Neural progenitor cell (in vitro differentiated cells): ENCODE measurements at regions not wholly inside any gene's neighbourhood (a gene's known extent, or its start where the extent isn't known, plus 50 kb on each side); places are given as distances from the start of the nearest gene placed in this dataset.
A peak's percentile ranks its signal among the peaks of the same experiment; 100 is the strongest.

Experiments used
- DNase-seq: peaks from one replicate; pipeline ENCODE4 v3.0.0-alpha.2; 2016; ENCODE audit warnings: low spot score
- H2AFZ ChIP-seq: fragments of 200-600 bp; sonication (generic); replicated peaks from 2 replicates; pipeline ENCODE4 v1.6.1; 2016; ENCODE audit warnings: antibody characterized with exemption
- H3F3A ChIP-seq: fragments of 200-600 bp; sonication (generic); 2 replicates; pipeline ENCODE4 v1.6.1; 2016; ENCODE audit warnings: antibody characterized with exemption, low read depth
- H3K27ac ChIP-seq: fragments of 200-600 bp; sonication (generic); 2 replicates; pipeline ENCODE4 v1.5.1; 2016; ENCODE audit warnings: mild to moderate bottlenecking
- H3K27me3 ChIP-seq: fragments of 200-600 bp; sonication (generic); 2 replicates; pipeline ENCODE4 v1.6.1; 2016; ENCODE audit warnings: mild to moderate bottlenecking, moderate library complexity
- H3K36me3 ChIP-seq: fragments of 200-600 bp; sonication (generic); 2 replicates; pipeline ENCODE4 v1.5.1; 2016
- H3K4me1 ChIP-seq: fragments of 200-600 bp; sonication (generic); 2 replicates; pipeline ENCODE4 v1.6.1; 2016; ENCODE audit warnings: mixed run types
- H3K4me2 ChIP-seq: fragments of 200-600 bp; sonication (generic); 2 replicates; pipeline ENCODE4 v1.6.1; 2016
- H3K4me3 ChIP-seq: fragments of 200-600 bp; sonication (generic); 2 replicates; pipeline ENCODE4 v1.5.1; 2016
- H3K79me2 ChIP-seq: fragments of 200-600 bp; sonication (generic); 2 replicates; pipeline ENCODE4 v1.6.1; 2016; ENCODE audit warnings: low read depth
- H3K9ac ChIP-seq: fragments of 200-600 bp; sonication (generic); 2 replicates; pipeline ENCODE4 v1.6.1; 2016
- H3K9me3 ChIP-seq: fragments of 200-600 bp; sonication (generic); 2 replicates; pipeline ENCODE4 v1.5.1; 2016; ENCODE audit warnings: low read depth
- H4K20me1 ChIP-seq: fragments of 200-600 bp; sonication (generic); 2 replicates; pipeline ENCODE4 v1.6.1; 2016; ENCODE audit warnings: low read depth
- H3K27ac Mint-ChIP-seq: 3 replicates; pipeline ENCODE4 v1.8.0; 2021; ENCODE audit warnings: mixed read lengths
- H3K27me3 Mint-ChIP-seq: 2 replicates; pipeline ENCODE4 v1.8.0; 2022; ENCODE audit warnings: low read depth, mild to moderate bottlenecking, inconsistent platforms, moderate library complexity, mixed read lengths; ENCODE audit not compliant: insufficient read depth
- H3K36me3 Mint-ChIP-seq: 3 replicates; pipeline ENCODE4 v1.8.0; 2021; ENCODE audit warnings: mixed read lengths
- H3K4me1 Mint-ChIP-seq: 3 replicates; pipeline ENCODE4 v1.8.0; 2021; ENCODE audit warnings: mixed read lengths
- H3K4me3 Mint-ChIP-seq: 3 replicates; pipeline ENCODE4 v1.8.0; 2021; ENCODE audit warnings: mild to moderate bottlenecking, moderate library complexity, mixed read lengths
- H3K9me3 Mint-ChIP-seq: 3 replicates; pipeline ENCODE4 v1.8.0; 2020; ENCODE audit warnings: mixed read lengths
- EZH2 ChIP-seq: fragments of 200-600 bp; sonication (generic); IDR thresholded peaks from 2 replicates; pipeline ENCODE4 v1.6.1; 2017; ENCODE audit warnings: antibody characterized with exemption, mild to moderate bottlenecking, moderate library complexity
- EZH2phosphoT487 ChIP-seq: fragments of 200-600 bp; sonication (generic); IDR thresholded peaks from 2 replicates; pipeline ENCODE4 v1.6.1; 2017; ENCODE audit warnings: antibody characterized with exemption
- TF ChIP-seq, protein P1 (sequence below): fragments of 200-600 bp; sonication (generic); IDR thresholded peaks from 2 replicates; pipeline ENCODE4 v1.5.1; 2017; ENCODE audit warnings: antibody characterized with exemption, mild to moderate bottlenecking

DNA sequence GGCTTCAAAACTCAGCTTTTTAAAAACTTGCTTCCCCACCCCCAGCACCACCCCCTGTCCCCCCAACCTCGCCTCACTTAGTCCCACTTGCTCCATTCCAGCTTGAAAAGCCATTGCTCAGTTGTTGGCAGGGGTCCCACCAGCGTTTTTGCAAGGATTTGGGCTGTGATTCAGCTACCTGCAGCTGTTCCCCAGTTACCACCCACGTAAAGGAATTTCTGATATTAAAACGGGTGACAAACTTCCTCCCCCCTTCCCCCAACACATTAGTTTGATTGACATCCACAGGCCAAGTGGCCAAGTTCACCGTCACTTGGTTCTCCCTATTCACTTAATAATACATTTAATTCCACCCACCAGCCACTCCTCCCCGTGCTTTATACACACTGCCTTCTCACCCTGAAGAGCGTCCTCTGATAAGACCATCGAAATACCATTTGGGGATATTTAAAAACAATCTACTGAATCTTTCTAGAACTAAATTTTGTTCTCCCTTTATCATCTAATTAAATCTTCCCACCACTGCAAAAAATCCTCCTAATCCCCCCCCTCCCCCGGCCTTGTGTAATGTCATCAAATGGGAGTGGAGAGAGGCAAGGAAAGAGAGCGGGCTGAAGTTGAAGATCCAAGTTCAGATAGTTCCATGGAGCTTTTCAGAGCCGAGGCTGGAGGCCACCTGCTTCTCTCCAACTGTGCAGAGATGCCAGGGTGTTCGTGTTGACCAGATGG, 55.1 kb downstream of the SOX9 start:
- no peak for TF ChIP-seq EZH2phosphoT487
- TF ChIP-seq, protein P1, sequence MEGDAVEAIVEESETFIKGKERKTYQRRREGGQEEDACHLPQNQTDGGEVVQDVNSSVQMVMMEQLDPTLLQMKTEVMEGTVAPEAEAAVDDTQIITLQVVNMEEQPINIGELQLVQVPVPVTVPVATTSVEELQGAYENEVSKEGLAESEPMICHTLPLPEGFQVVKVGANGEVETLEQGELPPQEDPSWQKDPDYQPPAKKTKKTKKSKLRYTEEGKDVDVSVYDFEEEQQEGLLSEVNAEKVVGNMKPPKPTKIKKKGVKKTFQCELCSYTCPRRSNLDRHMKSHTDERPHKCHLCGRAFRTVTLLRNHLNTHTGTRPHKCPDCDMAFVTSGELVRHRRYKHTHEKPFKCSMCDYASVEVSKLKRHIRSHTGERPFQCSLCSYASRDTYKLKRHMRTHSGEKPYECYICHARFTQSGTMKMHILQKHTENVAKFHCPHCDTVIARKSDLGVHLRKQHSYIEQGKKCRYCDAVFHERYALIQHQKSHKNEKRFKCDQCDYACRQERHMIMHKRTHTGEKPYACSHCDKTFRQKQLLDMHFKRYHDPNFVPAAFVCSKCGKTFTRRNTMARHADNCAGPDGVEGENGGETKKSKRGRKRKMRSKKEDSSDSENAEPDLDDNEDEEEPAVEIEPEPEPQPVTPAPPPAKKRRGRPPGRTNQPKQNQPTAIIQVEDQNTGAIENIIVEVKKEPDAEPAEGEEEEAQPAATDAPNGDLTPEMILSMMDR: no peak
- TF ChIP-seq EZH2: no peak
- no peak for DNase-seq
- Mint-ChIP-seq H3K9me3 (no peaks in the 10 kb centered on the region), H3K4me1 (peaks cover 40% of the 10 kb centered on the region), H3K4me3 (peak overlapping the region; percentile 3), H3K27me3 (peaks cover 7% of the 10 kb centered on the region), H3K36me3 (no peaks in the 10 kb centered on the region), H3K27ac (no peak overlapping the region)
- no peaks in the 10 kb centered on the region for H3K36me3 ChIP-seq
- H3K27me3 ChIP-seq: no peaks in the 10 kb centered on the region
- peaks cover 33% of the 10 kb centered on the region for H3K4me1 ChIP-seq
- no peak overlapping the region for H3K4me2 ChIP-seq
- peaks cover 7% of the 10 kb centered on the region for H3F3A ChIP-seq
- no peaks in the 10 kb centered on the region for H3K79me2 ChIP-seq
- no peaks in the 10 kb centered on the region for H4K20me1 ChIP-seq
- H3K9me3 ChIP-seq: no peaks in the 10 kb centered on the region
- H3K9ac ChIP-seq: no peak overlapping the region
- H3K4me3 ChIP-seq: no peak overlapping the region
- no peak overlapping the region for H3K27ac ChIP-seq
- no peak overlapping the region for H2AFZ ChIP-seq

DNA sequence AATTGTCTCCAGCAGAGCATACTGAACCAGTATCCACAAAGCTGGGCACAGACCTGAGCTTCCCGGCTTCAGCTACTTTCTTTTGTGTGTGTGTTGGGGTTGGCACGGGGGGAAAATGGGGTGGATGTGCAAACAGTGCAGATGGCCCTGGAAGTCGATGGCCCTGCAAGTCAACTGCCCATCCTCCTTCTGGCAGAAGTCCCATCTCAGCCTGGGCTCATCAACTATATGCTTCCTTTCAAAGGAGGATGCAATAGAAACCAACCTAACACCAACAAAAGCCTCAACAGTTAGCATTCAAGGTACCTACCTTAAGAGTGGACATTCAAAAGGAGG, 55.7 kb downstream of the SOX9 start:
- no peak overlapping the region for H3K4me2 ChIP-seq
- TF ChIP-seq EZH2phosphoT487 (no peak), EZH2 (no peak)
- TF ChIP-seq, protein P1: no peak
- peaks cover 7% of the 10 kb centered on the region for H3F3A ChIP-seq
- no peak overlapping the region for H3K4me3 ChIP-seq
- H3K27ac ChIP-seq: no peak overlapping the region
- no peak overlapping the region for H3K9ac ChIP-seq
- no peak overlapping the region for H3K27ac Mint-ChIP-seq
- peaks cover 37% of the 10 kb centered on the region for H3K4me1 Mint-ChIP-seq
- no peaks in the 10 kb centered on the region for H3K36me3 Mint-ChIP-seq
- no peaks in the 10 kb centered on the region for H3K9me3 ChIP-seq
- H3K9me3 Mint-ChIP-seq: no peaks in the 10 kb centered on the region
- no peaks in the 10 kb centered on the region for H4K20me1 ChIP-seq
- H3K27me3 ChIP-seq: no peaks in the 10 kb centered on the region
- peak overlapping the region; percentile 3 for H3K4me3 Mint-ChIP-seq
- H3K36me3 ChIP-seq: no peaks in the 10 kb centered on the region
- H3K79me2 ChIP-seq: no peaks in the 10 kb centered on the region
- H2AFZ ChIP-seq: no peak overlapping the region
- H3K4me1 ChIP-seq: peaks cover 33% of the 10 kb centered on the region
- no peak for DNase-seq
- H3K27me3 Mint-ChIP-seq: peaks cover 5% of the 10 kb centered on the region

DNA sequence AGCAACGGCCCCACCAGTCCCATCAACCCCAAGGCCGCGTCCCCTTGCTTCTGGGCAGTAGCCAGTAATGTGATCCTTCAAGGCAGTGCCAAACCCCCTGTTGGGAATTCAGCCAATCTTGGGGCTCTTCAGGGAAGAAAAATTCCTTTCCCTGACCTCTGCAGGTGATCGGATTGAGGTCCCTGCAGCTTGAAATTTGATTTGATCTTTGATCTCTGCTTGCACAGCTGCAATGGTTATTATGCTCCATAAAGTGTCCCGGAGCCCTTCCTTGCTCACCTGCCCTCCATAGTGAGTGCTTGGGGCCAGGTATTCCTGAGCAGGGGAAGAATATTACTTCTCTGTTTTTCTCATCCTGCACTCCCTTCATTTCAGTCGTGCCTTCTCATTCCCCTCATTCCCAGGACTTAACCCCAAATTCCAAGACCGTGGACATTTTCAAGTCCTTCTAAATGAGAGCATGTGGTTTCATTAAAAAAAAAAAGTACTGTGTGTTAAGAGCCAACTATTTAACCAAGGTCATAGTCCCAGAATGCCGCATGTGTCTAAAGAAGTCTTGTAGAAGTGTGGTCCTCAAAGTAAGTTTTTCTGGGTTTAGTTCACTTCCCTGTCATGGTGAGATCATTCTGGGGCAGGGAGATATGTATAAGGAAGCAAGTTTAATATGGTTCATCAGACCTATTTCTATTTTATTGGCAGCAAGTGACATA, 56.3 kb downstream of the SOX9 start:
- Histone ChIP-seq H3K27me3 (no peaks in the 10 kb centered on the region), H3K4me2 (no peak overlapping the region), H2AFZ (no peak overlapping the region), H3K4me1 (peaks cover 28% of the 10 kb centered on the region), H3K79me2 (no peaks in the 10 kb centered on the region), H3K9me3 (no peaks in the 10 kb centered on the region), H3K27ac (no peak overlapping the region), H4K20me1 (no peaks in the 10 kb centered on the region), H3K9ac (no peak overlapping the region), H3F3A (peaks cover 2% of the 10 kb centered on the region), H3K4me3 (no peak overlapping the region), H3K36me3 (no peaks in the 10 kb centered on the region)
- DNase-seq: no peak
- Mint-ChIP-seq H3K9me3 (no peaks in the 10 kb centered on the region), H3K27ac (no peak overlapping the region), H3K36me3 (no peaks in the 10 kb centered on the region), H3K4me3 (peak overlapping the region; percentile 37), H3K4me1 (peaks cover 31% of the 10 kb centered on the region), H3K27me3 (peaks cover 5% of the 10 kb centered on the region)
- TF ChIP-seq, protein P1: no peak
- no peak for TF ChIP-seq EZH2
- no peak for TF ChIP-seq EZH2phosphoT487
